ENCODE measurements at regions not wholly inside any gene's neighbourhood (a gene's known extent, or its start where the extent isn't known, plus 50 kb on each side); places are given as distances from the start of the nearest gene placed in this dataset.

GRCh38 chr12:3398196-3398789 lies 92.7 kb upstream of the PRMT8 start:
- Histone ChIP-seq H3K4me3 (ENCODE audit: low read depth, low read length, poor library complexity, severe bottlenecking) (no peak overlapping the region), H3K36me3 (ENCODE audit: insufficient read depth, low read length) (no peaks in the 10 kb centered on the region), H3K4me2 (ENCODE audit: low read length) (no peak overlapping the region), H3K9me2 (ENCODE audit: insufficient read depth, low read length) (no peaks in the 10 kb centered on the region), H2AFZ (ENCODE audit: low read length) (no peak overlapping the region), H3K9me3 (ENCODE audit: low read length) (no peaks in the 10 kb centered on the region), H3K4me1 (ENCODE audit: insufficient read depth, low read length, poor library complexity, severe bottlenecking) (no peaks in the 10 kb centered on the region), H3K27ac (ENCODE audit: low read depth, low read length, poor library complexity, severe bottlenecking) (no peak overlapping the region), H4K20me1 (ENCODE audit: insufficient read depth, low read length) (no peaks in the 10 kb centered on the region), H3K79me2 (ENCODE audit: insufficient read depth, low read depth, low read length) (no peaks in the 10 kb centered on the region)
- CTCF ChIA-PET (ENCODE audit: unreplicated experiment) = no interaction called here
- no peak for TF ChIP-seq EZH2phosphoT487 (IDR thresholded peaks at IDR 0.05; ENCODE audit: borderline replicate concordance, low read depth, low read length)
- no peak for TF ChIP-seq CTCF (conservative IDR thresholded peaks at IDR 0.05; ENCODE audit: low read length)
- POLR2A ChIA-PET = interaction anchor here (0.7 kb wide), 1 partner anchor 557 kb away, joined by 3 read pairs; no protein-coding TSS in a partner anchor
- BruUV-seq (replicated peaks) = no TSS peak
- no peak for DNase-seq (ENCODE audit: low spot score)
- intact Hi-C loops (cut with micrococcal nuclease; ENCODE audit: unreplicated experiment) = no loop called here

- ChIA-PET CTCF (ENCODE audit: unreplicated experiment) (no interaction called here), POLR2A (no interaction called here)
- Histone ChIP-seq H3K4me1 (ENCODE audit: insufficient read depth, low read length, poor library complexity, severe bottlenecking) (no peaks in the 10 kb centered on the region), H3K9me3 (ENCODE audit: low read length) (0 out of 2 replicates have a peak, but pooled peaks cover 6% of the 10 kb centered on the region), H3K79me2 (ENCODE audit: insufficient read depth, low read depth, low read length) (no peaks in the 10 kb centered on the region), H3K4me3 (ENCODE audit: low read depth, low read length, poor library complexity, severe bottlenecking) (no peak overlapping the region), H3K36me3 (ENCODE audit: insufficient read depth, low read length) (no peaks in the 10 kb centered on the region), H3K27ac (ENCODE audit: low read depth, low read length, poor library complexity, severe bottlenecking) (no peak overlapping the region), H3K4me2 (ENCODE audit: low read length) (no peak overlapping the region), H4K20me1 (ENCODE audit: insufficient read depth, low read length) (no peaks in the 10 kb centered on the region), H2AFZ (ENCODE audit: low read length) (no peak overlapping the region), H3K9me2 (ENCODE audit: insufficient read depth, low read length) (no peaks in the 10 kb centered on the region)
- intact Hi-C loops (cut with micrococcal nuclease; ENCODE audit: unreplicated experiment) = no loop called here
- TF ChIP-seq CTCF (conservative IDR thresholded peaks at IDR 0.05; ENCODE audit: low read length) (no peak), EZH2phosphoT487 (IDR thresholded peaks at IDR 0.05; ENCODE audit: borderline replicate concordance, low read depth, low read length) (no peak)
- DNase-seq (ENCODE audit: low spot score) = peak; percentile 8
- BruUV-seq (replicated peaks) = no TSS peak
Measured at GRCh38 chr12:3405821-3406220, 85.2 kb upstream of the PRMT8 start.

GRCh38 chr12:3407723-3408122 lies 83.3 kb upstream of the PRMT8 start:
- Histone ChIP-seq H3K4me3 (ENCODE audit: low read depth, low read length, poor library complexity, severe bottlenecking) (no peak overlapping the region), H3K9me3 (ENCODE audit: low read length) (0 out of 2 replicates have a peak, but pooled peaks cover 6% of the 10 kb centered on the region), H3K9me2 (ENCODE audit: insufficient read depth, low read length) (no peaks in the 10 kb centered on the region), H3K27ac (ENCODE audit: low read depth, low read length, poor library complexity, severe bottlenecking) (no peak overlapping the region), H3K4me1 (ENCODE audit: insufficient read depth, low read length, poor library complexity, severe bottlenecking) (no peaks in the 10 kb centered on the region), H3K36me3 (ENCODE audit: insufficient read depth, low read length) (no peaks in the 10 kb centered on the region), H3K79me2 (ENCODE audit: insufficient read depth, low read depth, low read length) (no peaks in the 10 kb centered on the region), H4K20me1 (ENCODE audit: insufficient read depth, low read length) (no peaks in the 10 kb centered on the region), H2AFZ (ENCODE audit: low read length) (no peak overlapping the region), H3K4me2 (ENCODE audit: low read length) (no peak overlapping the region)
- no peak for TF ChIP-seq EZH2phosphoT487 (IDR thresholded peaks at IDR 0.05; ENCODE audit: borderline replicate concordance, low read depth, low read length)
- no peak for TF ChIP-seq CTCF (conservative IDR thresholded peaks at IDR 0.05; ENCODE audit: low read length)
- POLR2A ChIA-PET = interaction anchor here (0.8 kb wide), 1 partner anchor 37 kb away, joined by 3 read pairs; no protein-coding TSS in a partner anchor
- BruUV-seq (replicated peaks) = no TSS peak
- CTCF ChIA-PET (ENCODE audit: unreplicated experiment) = no interaction called here
- intact Hi-C loops (cut with micrococcal nuclease; ENCODE audit: unreplicated experiment) = no loop called here
- no peak for DNase-seq (ENCODE audit: low spot score)
